HG03045 (cell line): ENCODE measurements at regions not wholly inside any gene's neighbourhood (a gene's known extent, or its start where the extent isn't known, plus 50 kb on each side); places are given as distances from the start of the nearest gene placed in this dataset.

ENCODE experiments used
- ATAC-seq: cut with Tn5 transposase; IDR thresholded peaks from one replicate; pipeline ENCODE4 v1.9.1; 2021; ENCODE audit warnings: mild to moderate bottlenecking, moderate library complexity; ENCODE audit not compliant: unreplicated experiment

- no peak for ATAC-seq
Observed at GRCh38 chr1:232260861-232261260, 369.1 kb downstream of the SIPA1L2 start.

GRCh38 chr1:232260045-232260444, 369.9 kb downstream of the SIPA1L2 start:
- ATAC-seq: no peak

- ATAC-seq: no peak
Observed at GRCh38 chr1:232259333-232259732, 370.6 kb downstream of the SIPA1L2 start.

- ATAC-seq: no peak
Observed at GRCh38 chr1:232252546-232253118, 377.3 kb downstream of the SIPA1L2 start.

- ATAC-seq: no peak
Observed at GRCh38 chr1:232250838-232251237, 379.1 kb downstream of the SIPA1L2 start.

GRCh38 chr1:232249861-232250777, 379.8 kb downstream of the SIPA1L2 start:
- ATAC-seq: no peak

GRCh38 chr1:232249339-232249738, 380.6 kb downstream of the SIPA1L2 start:
- ATAC-seq: no peak

- ATAC-seq: no peak
Observed at GRCh38 chr1:232248276-232248820, 381.6 kb downstream of the SIPA1L2 start.

GRCh38 chr1:232247669-232248068, 382.3 kb downstream of the SIPA1L2 start:
- no peak for ATAC-seq

GRCh38 chr1:232244426-232244825, 385.5 kb downstream of the SIPA1L2 start:
- ATAC-seq: no peak

- ATAC-seq: no peak
Observed at GRCh38 chr1:232239998-232240397, 389.9 kb downstream of the SIPA1L2 start.

GRCh38 chr1:232239522-232239921, 390.4 kb downstream of the SIPA1L2 start:
- no peak for ATAC-seq

- no peak for ATAC-seq
Observed at GRCh38 chr1:232238009-232238408, 391.9 kb downstream of the SIPA1L2 start.

- ATAC-seq: no peak
Observed at GRCh38 chr1:232227306-232227705, 402.6 kb downstream of the SIPA1L2 start.

GRCh38 chr1:232226197-232226712, 403.7 kb downstream of the SIPA1L2 start:
- no peak for ATAC-seq

- no peak for ATAC-seq
Observed at GRCh38 chr1:232225336-232226131, 404.4 kb downstream of the SIPA1L2 start.

GRCh38 chr1:232223887-232224286, 406.0 kb downstream of the SIPA1L2 start:
- ATAC-seq: no peak

GRCh38 chr1:232223183-232223708, 406.7 kb downstream of the SIPA1L2 start:
- no peak for ATAC-seq

- no peak for ATAC-seq
Observed at GRCh38 chr1:232222614-232223013, 407.3 kb downstream of the SIPA1L2 start.

GRCh38 chr1:232221802-232222499, 408.0 kb downstream of the SIPA1L2 start:
- no peak for ATAC-seq
